ENCODE measurements at regions not wholly inside any gene's neighbourhood (a gene's known extent, or its start where the extent isn't known, plus 50 kb on each side); places are given as distances from the start of the nearest gene placed in this dataset.

GRCh38 chr6:167588181-167588919 lies 238.4 kb upstream of the AFDN start:
- no peak for DNase-seq (ENCODE audit: low spot score)
- TF ChIP-seq CTCF (IDR thresholded peaks at IDR 0.05; ENCODE audit: extremely low read depth, missing control alignments), result no peak

GRCh38 chr6:167588920-167589614 lies 237.6 kb upstream of the AFDN start:
- DNase-seq (ENCODE audit: low spot score), result no peak
- TF ChIP-seq CTCF (IDR thresholded peaks at IDR 0.05; ENCODE audit: extremely low read depth, missing control alignments), result no peak

- DNase-seq (ENCODE audit: low spot score), result no peak
- TF ChIP-seq CTCF (IDR thresholded peaks at IDR 0.05; ENCODE audit: extremely low read depth, missing control alignments), result no peak
Observed at GRCh38 chr6:167589615-167589940, 237.1 kb upstream of the AFDN start.

GRCh38 chr6:167590193-167590592 lies 236.5 kb upstream of the AFDN start:
- TF ChIP-seq CTCF (IDR thresholded peaks at IDR 0.05; ENCODE audit: extremely low read depth, missing control alignments), result no peak
- DNase-seq (ENCODE audit: low spot score), result no peak
